ENCODE measurements at regions not wholly inside any gene's neighbourhood (a gene's known extent, or its start where the extent isn't known, plus 50 kb on each side); places are given as distances from the start of the nearest gene placed in this dataset.

DNA sequence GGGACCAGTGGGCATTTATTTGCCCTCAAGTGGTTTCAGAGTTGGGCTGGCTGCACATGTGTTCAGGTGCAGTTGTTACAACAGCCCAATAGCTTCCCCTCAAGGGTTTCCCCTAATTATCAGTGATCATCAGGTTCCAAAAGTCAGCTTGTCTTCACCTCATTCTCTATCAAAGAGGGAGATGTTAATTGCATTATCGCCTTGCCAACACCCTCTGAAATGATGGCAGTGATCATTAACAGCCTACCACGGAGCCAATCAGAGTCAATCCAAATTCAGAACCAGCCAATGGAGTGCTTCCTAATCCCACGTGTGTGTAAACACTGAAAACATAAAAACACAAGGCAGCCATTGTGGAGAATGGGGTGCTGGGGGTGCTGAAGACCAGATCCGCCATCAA is 248.4 kb upstream of the ZNF507 start:
- no peak for TF ChIP-seq CTCF (IDR thresholded peaks at IDR 0.05)
- TF ChIP-seq POLR2A (IDR thresholded peaks at IDR 0.05), result no peak
